ENCODE measurements at regions not wholly inside any gene's neighbourhood (a gene's known extent, or its start where the extent isn't known, plus 50 kb on each side); places are given as distances from the start of the nearest gene placed in this dataset.

DNA sequence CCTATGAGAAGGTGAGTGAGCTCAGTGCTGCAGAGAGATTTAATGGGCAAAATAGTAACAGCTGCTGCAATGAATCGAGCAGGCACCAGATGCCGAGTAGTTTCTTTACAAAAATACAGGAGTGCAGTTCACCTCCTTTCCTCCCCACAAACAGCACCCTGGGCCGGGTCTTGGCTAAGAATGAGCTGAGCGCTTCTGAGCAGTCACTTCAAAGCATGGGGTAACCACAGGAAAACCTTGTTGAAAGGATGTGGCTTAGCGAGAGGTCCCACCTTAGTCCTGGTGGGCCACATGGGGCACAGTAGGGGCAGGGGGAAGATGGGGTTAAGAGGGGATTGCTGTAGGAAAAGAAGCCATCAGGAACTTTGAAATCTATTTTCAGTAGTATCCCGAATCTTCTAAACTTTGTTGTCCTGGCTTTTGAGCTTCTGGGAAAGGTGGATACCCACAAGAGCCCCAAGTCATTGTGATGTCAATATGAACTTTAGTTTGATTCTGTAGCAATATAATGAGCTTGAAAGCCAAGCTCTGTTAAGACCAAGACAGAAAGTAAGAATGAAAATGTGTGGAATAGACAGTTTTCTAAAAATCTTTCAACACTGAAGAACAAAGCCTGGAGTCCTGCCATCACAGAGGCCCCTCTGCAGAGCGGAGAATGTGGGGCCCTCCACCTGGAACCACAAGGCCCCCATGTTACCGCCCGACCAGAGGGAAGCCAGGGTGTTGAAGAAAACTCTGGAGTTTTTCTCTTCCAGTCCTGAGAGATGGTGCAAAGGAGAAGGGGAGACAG is 101.0 kb upstream of the ZNF236 start:
- TF ChIP-seq POLR2A (IDR thresholded peaks at IDR 0.05): no peak
- TF ChIP-seq EP300 (IDR thresholded peaks at IDR 0.05): no peak
- TF ChIP-seq, protein P1, sequence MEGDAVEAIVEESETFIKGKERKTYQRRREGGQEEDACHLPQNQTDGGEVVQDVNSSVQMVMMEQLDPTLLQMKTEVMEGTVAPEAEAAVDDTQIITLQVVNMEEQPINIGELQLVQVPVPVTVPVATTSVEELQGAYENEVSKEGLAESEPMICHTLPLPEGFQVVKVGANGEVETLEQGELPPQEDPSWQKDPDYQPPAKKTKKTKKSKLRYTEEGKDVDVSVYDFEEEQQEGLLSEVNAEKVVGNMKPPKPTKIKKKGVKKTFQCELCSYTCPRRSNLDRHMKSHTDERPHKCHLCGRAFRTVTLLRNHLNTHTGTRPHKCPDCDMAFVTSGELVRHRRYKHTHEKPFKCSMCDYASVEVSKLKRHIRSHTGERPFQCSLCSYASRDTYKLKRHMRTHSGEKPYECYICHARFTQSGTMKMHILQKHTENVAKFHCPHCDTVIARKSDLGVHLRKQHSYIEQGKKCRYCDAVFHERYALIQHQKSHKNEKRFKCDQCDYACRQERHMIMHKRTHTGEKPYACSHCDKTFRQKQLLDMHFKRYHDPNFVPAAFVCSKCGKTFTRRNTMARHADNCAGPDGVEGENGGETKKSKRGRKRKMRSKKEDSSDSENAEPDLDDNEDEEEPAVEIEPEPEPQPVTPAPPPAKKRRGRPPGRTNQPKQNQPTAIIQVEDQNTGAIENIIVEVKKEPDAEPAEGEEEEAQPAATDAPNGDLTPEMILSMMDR (IDR thresholded peaks at IDR 0.05): no peak
- TF ChIP-seq POLR2AphosphoS5 (IDR thresholded peaks at IDR 0.05): no peak
- WGBS, 2 donors: 59 to 86% methylated on average over 9 of the region's 9 CpGs

DNA sequence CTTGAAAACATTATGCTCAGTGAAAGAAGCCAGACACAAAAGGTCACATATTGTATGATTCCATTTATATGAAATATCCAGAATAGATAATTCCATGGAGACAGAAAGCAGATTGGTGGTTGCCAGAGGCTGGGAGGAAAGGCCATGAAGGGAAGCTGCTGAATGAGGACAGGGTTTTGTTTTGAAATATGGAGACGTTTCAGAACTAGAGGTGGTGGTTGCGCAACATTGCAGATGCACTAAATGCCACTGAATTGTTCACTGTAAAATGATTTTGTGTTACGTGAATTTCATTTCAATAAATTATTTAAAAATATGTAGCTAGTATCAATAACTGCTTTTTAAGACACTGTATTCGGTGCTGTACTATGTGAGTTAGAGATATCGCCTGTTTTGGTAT is 101.7 kb upstream of the ZNF236 start:
- intact Hi-C loops (cut with DNase I): no loop called here
- Histone ChIP-seq H3K27me3 (no peaks in the 10 kb centered on the region), H3K36me3 (no peaks in the 10 kb centered on the region), H3K27ac (no peak overlapping the region), H3K4me3 (no peak overlapping the region), H3K9me3 (no peaks in the 10 kb centered on the region), H3K4me1 (no peaks in the 10 kb centered on the region)
- WGBS, 2 donors: 72 to 80% methylated on average over 5 of the region's 5 CpGs
- no peak for DNase-seq
- no peak for TF ChIP-seq POLR2A (IDR thresholded peaks at IDR 0.05)
- TF ChIP-seq EP300 (IDR thresholded peaks at IDR 0.05): no peak
- TF ChIP-seq POLR2AphosphoS5 (IDR thresholded peaks at IDR 0.05): no peak

More for the DNA sequence above, 101.0 kb upstream of the ZNF236 start:
- Histone ChIP-seq H3K4me3 (no peak overlapping the region), H3K4me1 (no peaks in the 10 kb centered on the region), H3K9me3 (no peaks in the 10 kb centered on the region), H3K27ac (no peak overlapping the region), H3K36me3 (no peaks in the 10 kb centered on the region), H3K27me3 (no peaks in the 10 kb centered on the region)
- intact Hi-C loops (cut with DNase I): no loop called here
- DNase-seq: no peak

DNA sequence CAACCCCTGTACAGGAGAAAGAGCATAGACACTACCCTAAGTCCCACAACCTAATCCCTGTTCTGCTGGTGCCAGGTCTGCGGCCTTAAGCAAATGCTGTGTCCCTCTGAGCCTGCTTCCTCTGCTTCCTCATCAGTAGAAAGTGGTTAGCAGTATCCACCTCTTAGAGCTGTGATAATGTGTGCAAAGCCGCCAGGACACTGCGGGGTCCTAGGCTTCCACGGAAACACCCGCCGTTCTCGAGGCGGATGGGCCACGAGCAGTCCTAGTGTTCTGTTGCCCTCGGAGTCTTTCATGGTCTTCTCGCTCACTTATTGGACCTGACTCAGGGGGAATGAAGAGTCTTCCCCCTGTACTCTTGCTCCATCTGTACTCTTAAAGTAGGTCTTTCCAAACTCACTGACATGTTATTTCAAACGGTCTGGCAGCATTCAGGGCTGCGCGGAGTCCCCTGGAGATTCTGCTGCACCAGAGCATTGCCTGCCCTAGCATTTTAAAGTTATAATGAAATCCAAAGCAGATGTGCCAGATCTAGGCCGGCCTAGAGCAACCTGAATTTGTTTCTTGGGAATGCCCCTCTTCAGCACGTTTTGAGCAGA is 107.2 kb upstream of the ZNF236 start:
- intact Hi-C loops (cut with DNase I): no loop called here
- Histone ChIP-seq H3K27me3 (no peaks in the 10 kb centered on the region), H3K9me3 (no peaks in the 10 kb centered on the region), H3K36me3 (no peaks in the 10 kb centered on the region), H3K4me3 (no peak overlapping the region), H3K27ac (no peak overlapping the region), H3K4me1 (no peaks in the 10 kb centered on the region)
- DNase-seq: no peak
- TF ChIP-seq POLR2A (IDR thresholded peaks at IDR 0.05) (no peak), EP300 (IDR thresholded peaks at IDR 0.05) (no peak), POLR2AphosphoS5 (IDR thresholded peaks at IDR 0.05) (no peak)
- TF ChIP-seq, protein P1 (IDR thresholded peaks at IDR 0.05): no peak
- WGBS, 2 donors: 92 to 93% methylated on average over 16 of the region's 16 CpGs

DNA sequence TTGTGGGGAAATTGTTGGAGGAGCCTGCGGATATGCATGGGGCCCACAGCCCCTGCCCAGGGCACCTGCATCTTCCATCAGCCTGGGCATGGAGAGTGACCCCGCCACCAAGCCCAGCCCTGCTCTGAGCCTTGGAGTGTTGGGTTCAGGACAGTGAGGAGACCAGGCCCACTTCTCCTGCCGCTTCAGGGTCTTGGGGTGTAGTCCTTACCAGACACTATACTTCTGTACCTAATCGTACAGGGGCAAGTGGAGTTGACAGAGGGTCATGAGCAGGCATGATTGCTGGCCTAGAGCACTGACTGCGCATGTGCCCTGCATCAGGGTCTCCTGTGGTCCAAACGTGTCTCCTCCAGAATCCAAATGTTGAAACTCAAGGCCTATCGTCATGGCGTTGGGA is 108.9 kb upstream of the ZNF236 start:
- no peaks in the 10 kb centered on the region for H3K36me3 ChIP-seq
- no peak overlapping the region for H3K27ac ChIP-seq
- no peak overlapping the region for H3K4me3 ChIP-seq
- TF ChIP-seq EP300 (IDR thresholded peaks at IDR 0.05) (no peak), POLR2AphosphoS5 (IDR thresholded peaks at IDR 0.05) (no peak), POLR2A (IDR thresholded peaks at IDR 0.05) (no peak)
- TF ChIP-seq, protein P1 (IDR thresholded peaks at IDR 0.05): no peak
- no peaks in the 10 kb centered on the region for H3K9me3 ChIP-seq
- intact Hi-C loops (cut with DNase I): no loop called here
- H3K27me3 ChIP-seq: no peaks in the 10 kb centered on the region
- no peak for DNase-seq
- 95% methylated on average over 8 of the region's 8 CpGs for WGBS, 2 donors
- H3K4me1 ChIP-seq: peaks cover 0 to 4% (median 0%) of the 10 kb centered on the region in 4 donors

DNA sequence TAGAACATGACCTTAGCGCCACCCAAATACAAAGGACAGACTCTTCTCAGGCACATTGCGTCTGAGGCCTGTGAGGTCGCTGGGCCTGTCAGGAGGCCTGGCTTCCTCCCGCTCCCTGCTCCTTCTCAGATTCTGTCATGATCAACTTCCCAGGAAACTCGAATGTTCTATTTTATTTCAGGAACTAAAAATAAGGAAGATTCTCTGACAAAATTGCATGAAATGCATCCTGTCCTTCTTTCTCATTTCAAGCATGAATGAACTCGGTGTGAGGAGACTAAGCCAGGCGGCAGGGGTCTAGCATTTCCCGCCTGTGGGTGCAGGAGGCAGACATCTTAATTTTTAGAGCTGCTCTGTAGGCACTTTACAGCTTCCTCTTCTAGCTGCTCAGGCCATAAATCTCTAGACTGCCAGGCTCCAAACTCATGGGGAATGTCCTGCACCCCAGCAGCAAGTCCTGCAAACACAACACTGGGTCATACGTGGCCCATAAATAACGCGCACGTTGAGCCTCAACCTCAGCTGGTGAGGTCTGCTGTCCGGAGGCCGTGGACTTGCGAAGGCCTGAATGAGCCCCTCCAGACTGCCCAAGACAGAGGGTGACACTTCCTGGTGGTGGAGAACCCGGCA is 109.7 kb upstream of the ZNF236 start:
- Histone ChIP-seq H3K27ac (no peak overlapping the region), H3K4me1 (peaks cover 0 to 4% (median 0%) of the 10 kb centered on the region in 4 donors), H3K4me3 (no peak overlapping the region), H3K36me3 (no peaks in the 10 kb centered on the region), H3K27me3 (no peaks in the 10 kb centered on the region), H3K9me3 (no peaks in the 10 kb centered on the region)
- DNase-seq: no peak
- WGBS, 2 donors: 80 to 90% methylated on average over 16 of the region's 16 CpGs
- TF ChIP-seq POLR2A (IDR thresholded peaks at IDR 0.05) (no peak), EP300 (IDR thresholded peaks at IDR 0.05) (no peak), POLR2AphosphoS5 (IDR thresholded peaks at IDR 0.05) (no peak)
- TF ChIP-seq, protein P1 (IDR thresholded peaks at IDR 0.05): no peak
- intact Hi-C loops (cut with DNase I): no loop called here

All from sigmoid colon (tissue), 6 donors.